IMR-90 (cell line): ENCODE measurements at regions not wholly inside any gene's neighbourhood (a gene's known extent, or its start where the extent isn't known, plus 50 kb on each side); places are given as distances from the start of the nearest gene placed in this dataset.

Source experiments
- ATAC-seq: fragments of 200-7000 bp; cut with Tn5 transposase; 2 replicates; pipeline ENCODE4 v1.9.1; 2020; ENCODE audit warnings: low read depth, mild to moderate bottlenecking, moderate library complexity
- BruUV-seq: library from RNA; stranded (reverse); fragments of 400-500 nt; replicated peaks from 2 replicates; lab custom pipeline; 2021; lab: Mats Ljungman, UMichigan
- CTCF ChIA-PET: fragments of 300-600 bp; formaldehyde crosslinking; extraction: SDS; loops from one replicate; lab custom pipeline; 2021; ENCODE audit warnings: antibody characterized with exemption; lab: Yijun Ruan, JAX
- POLR2A ChIA-PET: fragments of 300-600 bp; sonication (Branson Sonifier 250); formaldehyde crosslinking; loops from one replicate; lab custom pipeline; 2022; ENCODE audit warnings: antibody characterized with exemption; ENCODE audit not compliant: unreplicated experiment; lab: Charles Lee
- DNase-seq: peaks from one replicate; pipeline ENCODE4 v3.0.0; 2013
- H2AFZ ChIP-seq: replicated peaks from 2 replicates; pipeline ENCODE3; 2013; ENCODE audit warnings: low read length, mild to moderate bottlenecking; ENCODE audit not compliant: poor library complexity
- H2AK5ac ChIP-seq: 2 replicates; pipeline ENCODE4 v1.6.1; 2013; ENCODE audit warnings: low read depth, low read length, inconsistent platforms
- H2AK9ac ChIP-seq: replicated peaks from 2 replicates; pipeline ENCODE3; 2013; ENCODE audit warnings: mild to moderate bottlenecking, low read depth, low read length, moderate library complexity; ENCODE audit not compliant: poor library complexity
- H2BK120ac ChIP-seq: 2 replicates; pipeline ENCODE4 v1.6.1; 2013; ENCODE audit warnings: low read depth, low read length, inconsistent platforms
- H2BK15ac ChIP-seq: 3 replicates; pipeline ENCODE4 v1.6.1; 2013; ENCODE audit warnings: low read depth, low read length, inconsistent platforms
- H2BK20ac ChIP-seq: 2 replicates; pipeline ENCODE4 v1.6.1; 2013; ENCODE audit warnings: low read depth, mild to moderate bottlenecking, inconsistent platforms, low read length, moderate library complexity
- H2BK5ac ChIP-seq: 2 replicates; pipeline ENCODE4 v1.6.1; 2013; ENCODE audit warnings: mild to moderate bottlenecking, low read depth, low read length, inconsistent platforms; ENCODE audit not compliant: poor library complexity, severe bottlenecking
- H3K14ac ChIP-seq: replicated peaks from 2 replicates; pipeline ENCODE4 v1.6.1; 2013; ENCODE audit warnings: low read depth, low read length, inconsistent platforms
- H3K18ac ChIP-seq: 2 replicates; pipeline ENCODE4 v1.6.1; 2013; ENCODE audit warnings: low read depth, low read length, control low read depth
- H3K23ac ChIP-seq: 2 replicates; pipeline ENCODE4 v1.6.1; 2013; ENCODE audit warnings: low read depth, low read length, inconsistent platforms
- H3K27ac ChIP-seq: 2 replicates; pipeline ENCODE4 v1.5.1; 2013; ENCODE audit warnings: mild to moderate bottlenecking, control low read depth, low read length; ENCODE audit not compliant: insufficient read depth
- H3K27me3 ChIP-seq: 2 replicates; pipeline ENCODE4 v1.6.1; 2013; ENCODE audit warnings: low read length; ENCODE audit not compliant: control insufficient read depth, insufficient read depth
- H3K36me3 ChIP-seq: 2 replicates; pipeline ENCODE4 v1.6.1; 2013; ENCODE audit warnings: low read length, mixed read lengths; ENCODE audit not compliant: control insufficient read depth, insufficient read depth
- H3K4ac ChIP-seq: 2 replicates; pipeline ENCODE4 v1.6.1; 2013; ENCODE audit warnings: low read depth, low read length, inconsistent platforms
- H3K4me1 ChIP-seq: 2 replicates; pipeline ENCODE4 v1.6.1; 2013; ENCODE audit warnings: low read length, mixed read lengths; ENCODE audit not compliant: control insufficient read depth, insufficient read depth
- H3K4me2 ChIP-seq: 2 replicates; pipeline ENCODE4 v1.6.1; 2013; ENCODE audit warnings: low read depth, mild to moderate bottlenecking, control low read depth, low read length, moderate library complexity
- H3K4me3 ChIP-seq: 2 replicates; pipeline ENCODE4 v1.5.1; 2013; ENCODE audit warnings: low read depth, mild to moderate bottlenecking, control low read depth, low read length, moderate library complexity; ENCODE audit not compliant: insufficient read depth
- H3K56ac ChIP-seq: 2 replicates; pipeline ENCODE4 v1.6.1; 2013; ENCODE audit warnings: low read length, inconsistent platforms; ENCODE audit not compliant: insufficient read depth; ENCODE audit errors: extremely low read depth
- H3K79me1 ChIP-seq, 2 experiments: 2 replicates each; pipeline ENCODE4 v1.6.1; 2013; ENCODE audit warnings: low read length in 2 of 2, inconsistent platforms in 1 of 2, low read depth in 1 of 2
- H3K9ac ChIP-seq: 2 replicates; pipeline ENCODE4 v1.6.1; 2013; ENCODE audit warnings: low read depth, low read length, control low read depth
- H3K9me1 ChIP-seq: 2 replicates; pipeline ENCODE4 v1.6.1; 2013; ENCODE audit warnings: low read length, inconsistent platforms; ENCODE audit not compliant: insufficient read depth
- H3K9me3 ChIP-seq: 2 replicates; pipeline ENCODE4 v1.6.1; 2013; ENCODE audit warnings: low read length; ENCODE audit not compliant: control insufficient read depth, insufficient read depth
- H4K20me1 ChIP-seq: 2 replicates; pipeline ENCODE4 v1.6.1; 2013; ENCODE audit warnings: low read length, inconsistent platforms; ENCODE audit not compliant: insufficient read depth
- H4K5ac ChIP-seq: 2 replicates; pipeline ENCODE4 v1.6.1; 2013; ENCODE audit warnings: mild to moderate bottlenecking, low read depth, low read length, control low read depth
- H4K8ac ChIP-seq, 2 experiments: 2 replicates each; pipeline ENCODE4 v1.6.1; 2013; ENCODE audit warnings: low read depth in 2 of 2, low read length in 2 of 2, control low read depth in 1 of 2, inconsistent platforms in 1 of 2
- H4K91ac ChIP-seq: 2 replicates; pipeline ENCODE4 v1.6.1; 2013; ENCODE audit warnings: low read depth, low read length, inconsistent platforms; ENCODE audit not compliant: insufficient read depth
- CEBPB ChIP-seq: IDR thresholded peaks from 2 replicates; pipeline ENCODE4 v1.6.1; 2012; ENCODE audit warnings: low read depth, low read length, improper control_type of control experiment
- CHD1 ChIP-seq: IDR thresholded peaks from 2 replicates; pipeline ENCODE4 v1.6.1; 2012; ENCODE audit warnings: low read depth, low read length, improper control_type of control experiment
- CTCF ChIP-seq: conservative IDR thresholded peaks from 2 replicates; pipeline ENCODE4 v1.5.1; 2012; ENCODE audit warnings: mild to moderate bottlenecking, low read depth, low read length, improper control_type of control experiment
- ELK1 ChIP-seq: fragments of 150-350 bp; IDR thresholded peaks from 2 replicates; pipeline ENCODE4 v1.6.1; 2016; ENCODE audit warnings: low read depth, mild to moderate bottlenecking, low read length, moderate library complexity, borderline replicate concordance
- FOS ChIP-seq: fragments of 150-350 bp; IDR thresholded peaks from 2 replicates; pipeline ENCODE4 v1.6.1; 2016; ENCODE audit warnings: low read depth, low read length
- MAZ ChIP-seq: IDR thresholded peaks from 2 replicates; pipeline ENCODE4 v1.6.1; 2012; ENCODE audit warnings: low read depth, mild to moderate bottlenecking, low read length, improper control_type of control experiment, moderate library complexity, borderline replicate concordance
- MXI1 ChIP-seq: IDR thresholded peaks from 2 replicates; pipeline ENCODE4 v1.6.1; 2012; ENCODE audit warnings: low read depth, mild to moderate bottlenecking, low read length, moderate library complexity, borderline replicate concordance
- NFE2L2 ChIP-seq: fragments of 150-350 bp; IDR thresholded peaks from 2 replicates; pipeline ENCODE4 v1.6.1; 2016; ENCODE audit warnings: low read depth, mild to moderate bottlenecking, low read length
- RAD21 ChIP-seq: IDR thresholded peaks from 2 replicates; pipeline ENCODE4 v1.6.1; 2012; ENCODE audit warnings: low read length, improper control_type of control experiment
- RCOR1 ChIP-seq: IDR thresholded peaks from 2 replicates; pipeline ENCODE4 v1.6.1; 2012; ENCODE audit warnings: mild to moderate bottlenecking, low read length, improper control_type of control experiment; ENCODE audit not compliant: insufficient replicate concordance
- SMC3 ChIP-seq: fragments of 150-350 bp; IDR thresholded peaks from 2 replicates; pipeline ENCODE4 v1.6.1; 2016; ENCODE audit warnings: low read depth, mild to moderate bottlenecking, antibody characterized with exemption, low read length, moderate library complexity
- USF2 ChIP-seq: fragments of 150-350 bp; IDR thresholded peaks from 2 replicates; pipeline ENCODE4 v1.6.1; 2017; ENCODE audit warnings: mild to moderate bottlenecking, antibody characterized with exemption, low read length, low read depth
- WGBS, 2 experiments: methylation state at CpG; one replicate each; pipeline versions ENCODE4 v1.1.5 to v1.1.7; 2013; ENCODE audit warnings: missing lambda C conversion rate in 2 of 2; ENCODE audit not compliant: insufficient read length in 1 of 2; ENCODE audit errors: extremely low coverage in 2 of 2; 5-methylcytosine and 5-hydroxymethylcytosine counted together
- dilution Hi-C: fragments of 300-500 bp; cut with HindIII; formaldehyde crosslinking; loops from one replicate; pipeline ENCODE4 v1.14.3; 2018; ENCODE audit warnings: low sequenced_read_pairs; ENCODE audit not compliant: unreplicated experiment
- in situ Hi-C: fragments of 300-500 bp; cut with MboI; formaldehyde crosslinking; loops from 3 replicates; pipeline ENCODE4 v1.14.3; 2019; ENCODE audit warnings: low sequenced_read_pairs, inconsistent platforms, mixed read lengths
- intact Hi-C: fragments of 100-400 bp; cut with micrococcal nuclease; formaldehyde crosslinking; loops from 2 replicates; pipeline ENCODE4 v1.10.0; 2022

GRCh38 chr2:75788902-75789301 lies 78.2 kb upstream of the GCFC2 start:
- ATAC-seq, result no peak
- Histone ChIP-seq H3K9me3 (no peaks in the 10 kb centered on the region), H3K27ac (no peak overlapping the region), H2AFZ (no peak overlapping the region), H3K9ac (no peak overlapping the region), H3K36me3 (no peaks in the 10 kb centered on the region), H3K56ac (no peak overlapping the region), H3K79me1 (no peaks in the 10 kb centered on the region), H4K5ac (no peak overlapping the region), H4K91ac (no peak overlapping the region), H2BK120ac (no peak overlapping the region), H4K8ac (no peak overlapping the region), H3K4me1 (no peaks in the 10 kb centered on the region), H2AK9ac (no peak overlapping the region), H3K23ac (no peak overlapping the region), H2AK5ac (no peak overlapping the region), H3K4me3 (no peak overlapping the region), H3K18ac (no peak overlapping the region), H4K20me1 (no peaks in the 10 kb centered on the region), H3K4ac (no peak overlapping the region), H3K14ac (no peak overlapping the region), H3K9me1 (no peaks in the 10 kb centered on the region), H2BK15ac (no peak overlapping the region), H2BK20ac (no peak overlapping the region), H3K27me3 (no peaks in the 10 kb centered on the region), H3K4me2 (no peak overlapping the region), H2BK5ac (no peak overlapping the region)
- CTCF ChIA-PET, result no interaction called here
- DNase-seq, result no peak
- TF ChIP-seq SMC3, result no peak
- TF ChIP-seq CHD1, result no peak
- no peak for TF ChIP-seq CEBPB
- TF ChIP-seq MXI1, result no peak
- no peak for TF ChIP-seq USF2
- TF ChIP-seq NFE2L2, result no peak
- no peak for TF ChIP-seq RCOR1
- no peak for TF ChIP-seq CTCF
- TF ChIP-seq MAZ, result no peak
- TF ChIP-seq FOS, result no peak
- TF ChIP-seq RAD21, result no peak
- no peak for TF ChIP-seq ELK1
- WGBS, 2 experiments, result no CpG with 5 or more reads among the region's 1 CpG
- intact Hi-C loops (loop anchor here (5.0 kb wide), 1 partner anchor 147 kb away; no protein-coding TSS in a partner anchor), in situ Hi-C loops (loop anchor here (25.0 kb wide), 1 partner anchor 798 kb away; no protein-coding TSS in a partner anchor), dilution Hi-C loops (no loop called here)
- BruUV-seq, result no TSS peak
- POLR2A ChIA-PET, result no interaction called here
